Jurkat, Clone E6-1 (cell line): ENCODE measurements at regions not wholly inside any gene's neighbourhood (a gene's known extent, or its start where the extent isn't known, plus 50 kb on each side); places are given as distances from the start of the nearest gene placed in this dataset.
"Not testable (repeated sequence)": the region's sequence is repeated elsewhere in the genome, so short reads cannot be mapped to it uniquely, and the experiment has no call there.

ENCODE experiments used
- DNase-seq: peaks from one replicate; pipeline ENCODE4 v3.0.0-alpha.2; 2011; ENCODE audit warnings: low read depth, low spot score
- H3K4me3 ChIP-seq: 2 replicates; pipeline ENCODE4 v1.5.1; 2011; ENCODE audit warnings: mild to moderate bottlenecking, low read length, control low read depth, moderate library complexity

DNA sequence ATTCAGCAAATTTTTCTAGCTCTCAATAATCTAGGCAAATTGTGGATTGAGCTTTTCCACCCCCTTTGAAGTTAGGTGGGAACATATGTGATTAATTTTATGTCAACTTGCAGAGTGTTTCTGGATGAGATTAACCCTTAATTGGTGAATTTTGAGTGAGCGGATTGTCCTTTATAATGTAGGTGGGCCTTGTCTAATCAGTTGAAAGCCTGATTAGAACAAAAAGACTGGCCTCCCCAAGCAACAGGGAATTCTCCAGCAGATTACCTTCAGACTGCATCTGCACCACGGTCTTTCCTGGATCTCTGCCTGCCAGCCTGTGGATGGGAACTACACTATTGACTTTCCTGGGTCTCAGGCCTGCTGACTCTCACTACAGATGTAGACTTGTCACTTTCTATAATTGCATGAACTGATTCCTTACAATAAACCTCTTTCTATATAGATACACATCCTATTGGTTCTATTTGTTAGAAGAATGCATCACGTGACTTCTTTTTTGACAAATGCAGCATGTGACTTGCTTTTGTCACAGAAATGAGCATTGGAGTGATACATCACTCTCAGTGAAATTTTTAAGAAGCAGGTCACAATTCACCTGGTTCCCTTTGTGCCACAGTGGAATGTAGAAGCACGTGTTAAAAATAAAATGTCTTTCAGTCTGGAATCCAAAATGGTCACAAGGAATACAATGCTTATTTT is 1038.3 kb downstream of the CDH11 start:
- no peak overlapping the region for H3K4me3 ChIP-seq
- DNase-seq: no peak

DNA sequence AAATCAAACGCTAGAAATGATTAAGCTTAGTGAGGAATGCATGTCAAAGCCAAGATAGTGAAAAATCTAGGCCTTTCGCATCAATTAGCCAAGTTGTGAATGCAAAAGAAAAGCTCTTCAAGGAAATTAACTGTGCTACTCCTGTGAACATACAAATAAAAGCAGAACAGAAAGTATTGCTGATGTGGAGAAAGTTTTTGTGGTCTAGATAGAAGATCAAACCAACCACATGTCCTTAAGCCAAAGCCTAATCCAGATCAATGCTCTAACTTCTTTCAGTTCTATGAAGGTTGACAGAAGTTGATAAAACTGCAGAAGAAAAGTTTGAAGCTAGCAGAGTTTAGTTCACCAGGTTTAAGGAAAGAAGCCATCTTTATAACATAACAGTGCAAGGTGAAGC is 1044.6 kb downstream of the CDH11 start:
- DNase-seq: peak; percentile 38
- H3K4me3 ChIP-seq: no peak overlapping the region

DNA sequence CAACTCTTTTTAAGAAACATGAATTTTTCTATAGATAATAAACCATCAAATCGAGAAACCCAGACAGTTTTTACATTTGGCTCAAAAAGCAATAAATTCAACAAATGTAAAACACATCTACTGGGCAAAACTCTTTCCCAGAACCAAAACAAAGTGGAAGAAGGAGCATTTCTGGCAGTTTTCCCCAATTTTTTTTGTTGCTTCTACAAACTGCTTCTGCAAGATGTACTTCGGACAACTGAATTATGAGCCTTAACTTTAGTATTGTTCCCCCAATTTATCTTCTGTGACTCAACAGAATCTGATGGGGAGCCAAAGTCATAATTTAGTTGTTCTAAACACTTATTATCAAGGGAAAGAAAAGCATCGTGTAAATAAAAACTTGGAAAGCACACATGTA is 1047.2 kb downstream of the CDH11 start:
- DNase-seq: no peak
- H3K4me3 ChIP-seq: no peak overlapping the region

DNA sequence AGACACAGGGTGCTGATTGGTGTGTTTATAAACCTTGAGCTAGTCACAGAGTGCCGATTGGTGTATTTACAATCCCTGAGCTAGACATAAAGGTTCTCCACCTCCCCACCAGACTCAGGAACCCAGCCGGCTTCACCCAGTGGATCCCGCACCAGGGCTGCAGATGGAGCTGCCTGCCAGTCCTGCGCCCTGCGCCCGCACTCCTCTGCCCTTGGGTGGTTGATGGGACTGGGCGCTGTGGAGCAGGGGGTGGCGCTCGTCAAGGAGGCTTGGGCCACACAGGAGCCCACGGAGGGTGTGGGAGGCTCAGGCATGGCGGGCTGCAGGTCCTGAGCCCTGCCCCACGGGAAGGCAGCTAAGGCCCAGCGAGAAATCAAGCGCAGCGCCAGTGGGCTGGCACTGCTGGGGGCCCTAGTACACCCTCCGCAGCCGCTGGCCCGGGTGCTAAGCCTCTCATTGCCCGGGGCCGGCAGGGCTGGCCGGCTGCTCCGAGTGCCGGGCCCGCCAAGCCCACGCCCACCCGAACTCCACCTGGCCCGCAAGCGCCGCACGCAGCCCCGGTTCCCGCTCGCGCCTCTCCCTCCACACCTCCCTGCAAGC is 1049.6 kb downstream of the CDH11 start:
- H3K4me3 ChIP-seq, DNase-seq: not testable (repeated sequence)

DNA sequence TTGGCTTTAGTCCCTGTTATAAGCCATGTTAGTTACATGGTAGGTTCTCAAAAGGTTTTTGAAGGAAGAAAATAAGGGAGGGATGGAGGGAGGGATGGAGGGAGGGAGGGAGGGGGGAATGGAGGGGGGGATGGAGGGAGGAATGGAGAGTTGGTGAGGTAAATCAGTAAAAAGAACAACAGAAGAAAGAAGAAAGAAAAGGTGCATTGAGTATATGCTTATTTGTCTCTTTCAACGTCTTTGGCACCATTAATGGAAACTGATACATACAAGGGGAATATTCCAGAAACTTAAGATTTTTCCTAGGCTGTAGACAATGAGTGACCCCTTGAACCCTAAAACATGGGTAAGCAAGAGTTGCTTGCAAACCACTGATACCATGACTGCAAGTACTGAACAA is 1056.3 kb downstream of the CDH11 start:
- H3K4me3 ChIP-seq: no peak overlapping the region
- no peak for DNase-seq

DNA sequence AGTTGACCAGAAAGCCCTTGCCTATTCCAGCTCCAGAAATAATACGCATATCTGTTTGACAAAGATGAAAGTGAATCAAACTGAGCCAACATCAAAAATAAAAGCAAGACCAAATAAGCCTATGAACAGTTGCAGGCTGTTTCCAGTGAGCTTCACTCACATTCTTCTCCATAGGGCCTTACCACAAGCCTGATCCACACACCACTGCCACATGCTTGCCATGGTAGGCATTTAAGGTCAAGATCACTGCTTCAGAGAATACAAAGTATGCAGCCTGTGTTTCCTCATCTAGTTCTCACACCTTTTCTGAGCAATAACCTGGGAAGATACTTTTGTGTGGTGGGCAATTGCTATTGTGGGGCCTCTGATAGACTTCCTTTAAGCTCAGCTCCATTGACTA is 1060.2 kb downstream of the CDH11 start:
- no peak for DNase-seq
- H3K4me3 ChIP-seq: no peak overlapping the region

DNA sequence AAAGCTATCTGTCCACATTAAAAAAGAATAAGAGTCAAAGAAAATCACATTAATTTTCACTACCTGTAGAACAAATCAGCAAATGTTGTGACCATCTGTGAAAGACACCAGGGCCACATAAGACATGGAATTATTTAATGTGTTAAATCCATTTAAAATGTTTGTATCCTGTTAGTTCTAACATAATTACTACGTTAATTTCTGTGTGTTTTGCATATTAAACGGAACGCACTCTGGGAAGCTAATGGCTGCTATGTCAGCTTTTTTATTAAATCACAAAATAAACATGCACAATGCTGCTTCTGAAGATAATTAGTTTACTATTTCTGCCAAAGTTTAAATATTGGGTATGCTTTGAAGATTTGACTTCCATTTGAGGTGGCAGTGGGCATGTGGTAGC is 1061.2 kb downstream of the CDH11 start:
- DNase-seq: no peak
- H3K4me3 ChIP-seq: no peak overlapping the region

DNA sequence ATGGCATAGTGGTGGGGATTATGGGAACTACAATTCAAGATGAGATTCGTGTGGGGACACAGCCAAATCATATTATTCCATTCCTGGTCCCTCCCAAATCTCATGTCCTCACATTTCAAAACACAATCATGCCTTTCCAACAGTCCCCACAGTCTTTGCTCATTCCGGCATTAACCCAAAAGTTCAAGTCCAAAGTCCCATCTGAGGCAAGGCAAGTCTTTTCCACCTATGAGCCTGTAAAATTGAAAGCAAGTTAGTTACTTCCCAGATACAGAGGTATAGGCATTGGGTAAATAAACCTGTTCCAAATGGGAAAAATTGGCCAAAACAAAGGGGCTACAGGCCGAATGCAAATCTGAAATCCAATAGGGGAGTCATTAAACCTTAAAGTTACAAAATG is 1063.2 kb downstream of the CDH11 start:
- no peak for DNase-seq
- no peak overlapping the region for H3K4me3 ChIP-seq

DNA sequence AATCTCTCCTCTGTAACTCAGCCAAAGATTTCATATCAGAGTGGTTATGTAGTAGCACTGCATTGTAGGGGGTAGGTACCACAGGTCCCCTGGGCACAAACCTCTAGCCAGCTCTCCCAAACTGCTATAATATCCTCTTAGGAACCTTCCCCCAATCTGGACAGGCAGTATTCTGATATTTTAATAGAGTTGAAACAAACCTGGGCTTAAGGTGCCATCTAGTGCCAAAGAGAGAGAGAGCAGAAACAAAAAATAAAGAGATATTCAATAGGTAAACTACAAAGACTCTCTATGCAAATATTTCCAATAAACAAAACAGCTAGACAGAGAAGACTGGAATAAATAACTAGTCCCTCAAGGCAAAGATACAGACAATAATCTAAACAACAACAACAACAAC is 1070.0 kb downstream of the CDH11 start:
- DNase-seq: no peak

DNA sequence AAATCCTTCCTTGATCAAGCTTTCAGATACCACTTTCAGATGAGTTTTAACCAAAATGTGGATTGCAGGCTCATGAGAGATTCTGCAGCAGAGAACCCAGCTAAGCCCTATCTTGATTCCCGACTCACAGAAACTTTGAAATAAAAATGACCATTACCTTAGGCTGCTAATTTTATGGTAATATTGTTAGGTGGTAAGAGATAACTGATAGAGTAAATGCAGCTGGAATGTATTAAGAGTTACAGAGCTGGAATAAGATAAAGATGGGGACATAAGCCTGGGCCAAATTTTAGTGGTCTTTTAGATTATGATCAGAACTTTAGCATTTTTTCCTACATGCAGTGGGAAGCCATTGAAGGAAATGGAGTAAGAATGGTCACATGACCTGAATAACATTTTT is 1074.0 kb downstream of the CDH11 start:
- H3K4me3 ChIP-seq: no peak overlapping the region
- no peak for DNase-seq

More for the DNA sequence above, 1070.0 kb downstream of the CDH11 start:
- H3K4me3 ChIP-seq: no peak overlapping the region

DNA sequence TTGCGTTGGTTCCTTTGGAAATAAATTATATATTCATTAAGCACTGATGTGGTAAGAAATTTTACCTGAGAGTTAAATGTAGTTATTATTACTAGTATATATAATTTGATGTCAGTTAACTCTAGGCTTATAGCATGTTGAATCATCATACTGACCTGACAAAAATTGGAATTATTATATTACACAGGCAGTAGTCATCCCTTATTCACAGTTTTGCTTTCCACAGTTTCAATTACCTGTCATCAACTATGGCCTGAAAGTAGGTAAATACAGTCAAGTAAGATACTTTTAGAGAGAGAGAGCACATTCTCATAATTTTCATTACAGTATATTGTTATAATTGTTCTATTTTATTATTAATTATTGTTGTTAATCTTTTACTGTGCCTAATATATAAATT is 1074.7 kb downstream of the CDH11 start:
- no peak overlapping the region for H3K4me3 ChIP-seq
- no peak for DNase-seq

DNA sequence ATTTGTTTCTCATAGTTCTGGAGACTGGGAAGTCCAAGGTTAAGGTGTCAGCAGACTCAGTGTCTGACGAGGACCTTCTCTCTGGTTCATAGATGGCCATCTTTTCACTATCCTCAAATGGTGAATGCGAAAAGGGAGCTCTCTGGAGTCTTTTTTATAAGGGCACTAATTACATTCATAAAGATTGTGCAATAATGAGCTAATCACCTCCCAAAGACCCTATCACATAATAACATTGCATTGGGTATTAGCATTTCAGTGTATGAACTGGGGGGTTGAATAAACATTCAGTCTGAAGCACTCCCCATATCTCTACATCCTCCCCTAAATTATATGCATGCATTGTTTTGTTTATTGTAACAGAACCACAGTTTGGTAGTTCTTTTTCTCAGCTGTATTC is 1086.5 kb downstream of the CDH11 start:
- H3K4me3 ChIP-seq: no peak overlapping the region
- DNase-seq: no peak

DNA sequence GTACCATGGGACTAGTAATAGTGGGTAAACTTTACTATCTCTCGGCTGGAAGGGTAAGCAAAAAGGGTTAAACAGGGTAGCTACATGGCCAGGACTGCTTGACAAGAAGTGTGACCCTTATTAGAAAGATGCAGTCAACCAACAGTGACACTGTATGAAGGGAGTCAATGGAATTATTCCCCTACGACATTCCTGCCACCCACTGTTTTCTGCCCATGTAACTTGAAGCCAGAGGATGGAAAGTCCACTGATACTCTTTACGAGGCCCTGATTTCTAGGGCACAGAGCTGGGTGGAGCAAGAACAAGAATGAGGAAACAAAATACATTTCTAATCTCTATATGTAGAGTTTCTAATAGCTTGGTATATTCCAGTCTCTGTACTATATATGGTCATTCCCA is 1102.5 kb downstream of the CDH11 start:
- H3K4me3 ChIP-seq: no peak overlapping the region
- DNase-seq: no peak

DNA sequence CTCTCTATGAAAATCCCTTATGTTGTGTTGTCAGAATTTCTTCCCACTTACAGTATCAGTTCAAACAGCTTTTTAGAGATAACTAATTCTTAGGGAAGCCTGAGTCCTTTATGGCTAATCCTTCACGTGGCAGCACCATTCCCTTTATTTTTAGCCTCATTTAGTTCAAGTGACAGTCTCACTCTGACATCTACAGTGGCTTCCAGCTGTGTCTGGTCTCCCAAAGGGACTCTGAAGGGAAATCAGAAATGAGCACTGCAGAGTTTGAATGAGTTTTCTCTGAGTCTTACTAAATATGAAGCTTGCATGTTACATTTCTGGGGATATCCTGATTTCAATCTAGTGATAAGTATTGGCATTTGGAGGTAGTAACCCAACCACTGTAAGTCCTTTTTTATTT is 1104.1 kb downstream of the CDH11 start:
- no peak overlapping the region for H3K4me3 ChIP-seq
- no peak for DNase-seq

DNA sequence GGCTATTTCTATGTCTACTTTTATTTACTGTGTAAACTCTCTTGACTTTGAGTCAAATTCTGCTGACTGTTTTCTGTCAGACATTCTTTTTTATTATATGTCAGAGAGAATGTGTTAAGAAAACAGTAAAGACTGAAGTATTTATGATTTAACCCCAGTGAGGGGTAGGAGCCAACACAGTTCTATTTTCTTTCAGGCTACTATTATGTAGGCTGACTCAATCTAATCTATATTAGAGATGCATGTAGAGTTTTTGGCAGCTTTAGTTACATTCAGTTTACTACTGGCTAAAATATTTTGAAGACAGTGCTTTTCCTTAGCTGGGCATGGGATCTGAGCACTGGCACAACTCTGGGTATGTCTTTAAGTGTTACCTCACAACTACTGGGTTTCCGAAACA is 1108.0 kb downstream of the CDH11 start:
- DNase-seq: no peak

DNA sequence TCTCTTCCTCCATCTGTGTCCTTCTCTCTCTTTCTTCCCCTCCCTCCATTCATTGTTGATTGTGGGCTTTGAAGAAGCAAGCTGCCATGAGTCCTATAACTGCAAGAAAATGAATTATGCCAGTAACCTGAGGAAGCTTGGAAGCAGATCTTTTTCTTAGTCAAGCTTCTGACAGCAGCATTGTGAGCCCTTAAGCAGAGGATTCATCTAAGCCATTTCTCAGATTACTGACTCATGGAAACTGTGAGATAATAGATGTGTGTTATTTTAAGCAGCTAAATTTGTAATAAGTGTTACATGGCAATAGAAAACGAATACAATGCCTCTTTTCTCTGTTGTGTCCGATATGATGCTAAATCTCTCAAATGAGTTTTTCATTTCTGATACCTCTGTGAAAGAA is 1109.7 kb downstream of the CDH11 start:
- DNase-seq: no peak
- H3K4me3 ChIP-seq: no peak overlapping the region

More for the DNA sequence above, 1108.0 kb downstream of the CDH11 start:
- H3K4me3 ChIP-seq: no peak overlapping the region

DNA sequence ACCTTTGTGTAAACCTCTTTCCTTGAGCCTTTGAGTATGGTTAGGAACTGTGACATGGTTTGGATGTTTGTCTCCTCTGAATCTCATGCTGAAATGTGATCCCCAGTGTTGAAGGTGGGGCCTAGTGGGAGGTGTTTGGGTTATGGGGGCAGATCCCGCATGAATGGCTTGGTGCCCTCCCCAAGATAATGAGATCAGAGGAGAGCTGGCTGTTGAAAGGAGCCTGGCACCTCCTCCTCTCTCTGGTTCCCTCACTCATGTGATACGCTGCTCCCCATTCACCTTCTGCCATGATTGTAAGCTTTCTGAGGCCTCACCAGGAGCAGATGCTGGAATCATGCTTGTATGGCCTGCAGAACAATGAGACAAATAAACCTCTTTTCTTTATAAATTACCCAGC is 1110.2 kb downstream of the CDH11 start:
- no peak for DNase-seq
- H3K4me3 ChIP-seq: no peak overlapping the region

DNA sequence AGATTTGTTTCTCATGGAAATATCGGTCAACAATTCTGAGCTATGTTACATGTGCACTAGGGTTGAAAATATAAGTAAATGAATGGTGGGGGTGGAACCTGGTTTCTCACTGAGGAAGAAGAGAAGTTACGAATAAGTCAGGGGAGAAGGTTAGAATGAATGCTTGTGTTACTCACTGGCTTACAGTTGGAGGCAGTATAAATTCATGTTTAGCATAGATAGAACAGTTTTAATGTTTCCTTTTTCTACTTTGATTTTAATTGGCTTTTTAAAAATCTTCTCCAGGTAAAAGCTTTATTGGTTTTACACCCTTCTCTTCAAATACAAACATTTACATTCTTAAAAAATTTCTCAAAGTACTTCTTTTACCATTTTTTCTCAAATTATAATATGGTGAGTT is 1113.7 kb downstream of the CDH11 start:
- no peak for DNase-seq
- H3K4me3 ChIP-seq: no peak overlapping the region

DNA sequence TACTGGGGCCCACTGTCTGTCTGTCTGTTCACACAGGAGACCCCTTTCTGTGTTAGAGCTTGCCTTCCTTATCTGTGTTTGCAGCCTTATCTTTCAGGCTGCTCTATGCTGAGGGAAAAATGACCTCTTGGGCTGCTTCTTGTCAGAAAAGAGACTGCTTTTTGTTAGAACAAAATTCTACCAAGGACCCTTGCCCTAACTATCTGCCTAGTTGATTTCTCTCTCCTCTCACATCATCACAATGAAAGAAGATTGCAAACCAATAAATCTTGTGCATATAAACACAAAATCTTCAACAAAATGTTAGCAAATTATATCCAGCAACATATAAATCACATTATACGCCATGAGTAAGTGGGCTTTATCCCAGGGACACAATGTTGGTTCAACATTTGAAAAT is 1117.7 kb downstream of the CDH11 start:
- no peak for DNase-seq

DNA sequence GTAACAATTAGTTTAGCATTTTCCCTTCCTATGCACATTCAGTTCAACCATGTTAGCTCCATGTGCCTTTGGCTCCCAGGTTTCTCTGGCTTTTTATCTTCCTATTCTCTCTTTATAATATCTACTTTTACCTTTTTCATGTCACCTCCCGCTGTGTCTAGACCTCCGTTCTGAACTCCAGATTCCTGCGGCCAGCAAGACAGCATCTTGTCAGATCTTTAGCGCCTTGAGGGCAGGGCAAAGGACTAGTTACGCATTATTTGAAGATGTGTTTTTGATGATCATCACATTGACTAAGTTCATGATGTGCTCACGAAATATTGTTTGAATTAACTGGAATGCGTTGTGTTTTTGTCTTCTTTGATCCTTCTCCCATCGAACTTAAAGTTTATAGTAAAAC is 1126.8 kb downstream of the CDH11 start:
- H3K4me3 ChIP-seq: no peak overlapping the region
- no peak for DNase-seq

More for the DNA sequence above, 1117.7 kb downstream of the CDH11 start:
- H3K4me3 ChIP-seq: no peak overlapping the region

DNA sequence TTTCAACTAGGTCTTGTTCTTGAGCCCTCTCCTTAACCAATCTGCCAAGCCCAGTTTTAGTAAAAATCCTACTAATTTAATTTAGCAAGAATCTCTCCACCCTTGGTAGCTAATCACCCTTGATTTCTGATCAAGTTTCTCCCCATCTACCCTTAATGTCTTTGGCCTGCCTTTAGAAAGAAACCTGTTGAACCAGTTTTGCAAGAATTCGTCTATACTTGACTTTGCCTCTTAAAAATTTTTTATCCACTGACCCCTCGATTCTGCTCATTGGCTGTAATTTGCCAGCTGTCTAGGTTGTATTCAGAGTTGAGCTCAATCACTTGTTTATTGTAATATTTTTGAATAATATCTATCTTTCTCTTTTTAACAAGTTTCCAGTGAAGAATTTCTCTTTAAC is 1138.5 kb downstream of the CDH11 start:
- no peak for DNase-seq
- no peak overlapping the region for H3K4me3 ChIP-seq
